ENCODE measurements at regions not wholly inside any gene's neighbourhood (a gene's known extent, or its start where the extent isn't known, plus 50 kb on each side); places are given as distances from the start of the nearest gene placed in this dataset.

DNA sequence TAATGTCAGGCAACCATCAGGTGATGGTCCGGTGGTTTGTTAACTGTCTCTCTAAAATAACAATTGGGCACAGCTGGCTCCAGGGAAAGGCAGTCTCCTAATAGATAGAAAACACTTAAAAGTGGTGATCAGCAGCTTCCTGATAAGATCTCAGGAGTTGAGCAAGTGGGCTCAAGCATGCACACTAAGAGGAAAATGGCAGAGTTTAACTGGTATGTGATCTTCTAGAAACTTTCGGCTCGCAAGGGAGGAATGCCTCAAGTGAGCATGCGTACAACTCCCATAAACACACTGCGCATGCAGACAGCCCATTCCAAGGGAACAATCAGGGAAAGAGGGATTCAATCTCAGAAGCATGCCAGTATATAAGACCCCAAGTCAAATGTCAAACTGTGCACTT, 52.2 kb upstream of the VTCN1 start:
- no peaks in the 10 kb centered on the region for H3K4me1 ChIP-seq (ENCODE audit: control insufficient read depth, insufficient read depth, low read length)
- H3K4me3 ChIP-seq (ENCODE audit: low read depth, low read length), result no peak overlapping the region
- no peaks in the 10 kb centered on the region for H3K36me3 ChIP-seq (ENCODE audit: control insufficient read depth in 2 of 2, insufficient read depth in 1 of 2, low read length in 2 of 2)
- H3K27ac ChIP-seq (ENCODE audit: extremely low read depth, low read depth, low read length), result no peak overlapping the region
- TF ChIP-seq ZNF560 (tag by site-specific recombination; IDR thresholded peaks at IDR 0.05; ENCODE audit: borderline replicate concordance) (no peak), ZNF211 (tag by site-specific recombination; IDR thresholded peaks at IDR 0.05; ENCODE audit: low read depth) (no peak), MEIS1 (CRISPR knock-in tag; IDR thresholded peaks at IDR 0.05; ENCODE audit: borderline replicate concordance) (no peak), YY2 (tag by site-specific recombination; IDR thresholded peaks at IDR 0.05) (no peak), ZNF140 (tag by site-specific recombination; IDR thresholded peaks at IDR 0.05) (no peak), ZXDB (tag by site-specific recombination; IDR thresholded peaks at IDR 0.05) (no peak), ZNF585B (tag by site-specific recombination; IDR thresholded peaks at IDR 0.05) (no peak), ZNF202 (tag by site-specific recombination; IDR thresholded peaks at IDR 0.05; ENCODE audit: borderline replicate concordance) (no peak), ZNF302 (tag by site-specific recombination; IDR thresholded peaks at IDR 0.05; ENCODE audit: low read depth) (no peak), SCRT1 (tag by site-specific recombination; IDR thresholded peaks at IDR 0.05; ENCODE audit: borderline replicate concordance) (no peak), ZNF610 (tag by site-specific recombination; IDR thresholded peaks at IDR 0.05; ENCODE audit: borderline replicate concordance) (no peak), ZNF174 (tag by site-specific recombination; IDR thresholded peaks at IDR 0.05) (no peak), ZNF677 (tag by site-specific recombination; IDR thresholded peaks at IDR 0.05) (no peak), ZNF626 (tag by site-specific recombination; IDR thresholded peaks at IDR 0.05) (no peak)
- TF ChIP-seq, protein P1, sequence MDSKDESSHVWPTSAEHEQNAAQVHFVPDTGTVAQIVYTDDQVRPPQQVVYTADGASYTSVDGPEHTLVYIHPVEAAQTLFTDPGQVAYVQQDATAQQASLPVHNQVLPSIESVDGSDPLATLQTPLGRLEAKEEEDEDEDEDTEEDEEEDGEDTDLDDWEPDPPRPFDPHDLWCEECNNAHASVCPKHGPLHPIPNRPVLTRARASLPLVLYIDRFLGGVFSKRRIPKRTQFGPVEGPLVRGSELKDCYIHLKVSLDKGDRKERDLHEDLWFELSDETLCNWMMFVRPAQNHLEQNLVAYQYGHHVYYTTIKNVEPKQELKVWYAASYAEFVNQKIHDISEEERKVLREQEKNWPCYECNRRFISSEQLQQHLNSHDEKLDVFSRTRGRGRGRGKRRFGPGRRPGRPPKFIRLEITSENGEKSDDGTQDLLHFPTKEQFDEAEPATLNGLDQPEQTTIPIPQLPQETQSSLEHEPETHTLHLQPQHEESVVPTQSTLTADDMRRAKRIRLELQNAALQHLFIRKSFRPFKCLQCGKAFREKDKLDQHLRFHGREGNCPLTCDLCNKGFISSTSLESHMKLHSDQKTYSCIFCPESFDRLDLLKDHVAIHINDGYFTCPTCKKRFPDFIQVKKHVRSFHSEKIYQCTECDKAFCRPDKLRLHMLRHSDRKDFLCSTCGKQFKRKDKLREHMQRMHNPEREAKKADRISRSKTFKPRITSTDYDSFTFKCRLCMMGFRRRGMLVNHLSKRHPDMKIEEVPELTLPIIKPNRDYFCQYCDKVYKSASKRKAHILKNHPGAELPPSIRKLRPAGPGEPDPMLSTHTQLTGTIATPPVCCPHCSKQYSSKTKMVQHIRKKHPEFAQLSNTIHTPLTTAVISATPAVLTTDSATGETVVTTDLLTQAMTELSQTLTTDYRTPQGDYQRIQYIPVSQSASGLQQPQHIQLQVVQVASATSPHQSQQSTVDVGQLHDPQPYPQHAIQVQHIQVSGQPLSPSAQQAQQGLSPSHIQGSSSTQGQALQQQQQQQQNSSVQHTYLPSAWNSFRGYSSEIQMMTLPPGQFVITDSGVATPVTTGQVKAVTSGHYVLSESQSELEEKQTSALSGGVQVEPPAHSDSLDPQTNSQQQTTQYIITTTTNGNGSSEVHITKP (tag by site-specific recombination; IDR thresholded peaks at IDR 0.05), result no peak
- TF ChIP-seq, protein P2, sequence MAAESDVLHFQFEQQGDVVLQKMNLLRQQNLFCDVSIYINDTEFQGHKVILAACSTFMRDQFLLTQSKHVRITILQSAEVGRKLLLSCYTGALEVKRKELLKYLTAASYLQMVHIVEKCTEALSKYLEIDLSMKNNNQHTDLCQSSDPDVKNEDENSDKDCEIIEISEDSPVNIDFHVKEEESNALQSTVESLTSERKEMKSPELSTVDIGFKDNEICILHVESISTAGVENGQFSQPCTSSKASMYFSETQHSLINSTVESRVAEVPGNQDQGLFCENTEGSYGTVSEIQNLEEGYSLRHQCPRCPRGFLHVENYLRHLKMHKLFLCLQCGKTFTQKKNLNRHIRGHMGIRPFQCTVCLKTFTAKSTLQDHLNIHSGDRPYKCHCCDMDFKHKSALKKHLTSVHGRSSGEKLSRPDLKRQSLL (tag by site-specific recombination; IDR thresholded peaks at IDR 0.05), result no peak
- TF ChIP-seq, protein P3, sequence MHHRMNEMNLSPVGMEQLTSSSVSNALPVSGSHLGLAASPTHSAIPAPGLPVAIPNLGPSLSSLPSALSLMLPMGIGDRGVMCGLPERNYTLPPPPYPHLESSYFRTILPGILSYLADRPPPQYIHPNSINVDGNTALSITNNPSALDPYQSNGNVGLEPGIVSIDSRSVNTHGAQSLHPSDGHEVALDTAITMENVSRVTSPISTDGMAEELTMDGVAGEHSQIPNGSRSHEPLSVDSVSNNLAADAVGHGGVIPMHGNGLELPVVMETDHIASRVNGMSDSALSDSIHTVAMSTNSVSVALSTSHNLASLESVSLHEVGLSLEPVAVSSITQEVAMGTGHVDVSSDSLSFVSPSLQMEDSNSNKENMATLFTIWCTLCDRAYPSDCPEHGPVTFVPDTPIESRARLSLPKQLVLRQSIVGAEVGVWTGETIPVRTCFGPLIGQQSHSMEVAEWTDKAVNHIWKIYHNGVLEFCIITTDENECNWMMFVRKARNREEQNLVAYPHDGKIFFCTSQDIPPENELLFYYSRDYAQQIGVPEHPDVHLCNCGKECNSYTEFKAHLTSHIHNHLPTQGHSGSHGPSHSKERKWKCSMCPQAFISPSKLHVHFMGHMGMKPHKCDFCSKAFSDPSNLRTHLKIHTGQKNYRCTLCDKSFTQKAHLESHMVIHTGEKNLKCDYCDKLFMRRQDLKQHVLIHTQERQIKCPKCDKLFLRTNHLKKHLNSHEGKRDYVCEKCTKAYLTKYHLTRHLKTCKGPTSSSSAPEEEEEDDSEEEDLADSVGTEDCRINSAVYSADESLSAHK (tag by site-specific recombination; IDR thresholded peaks at IDR 0.05), result no peak
- CTCF ChIA-PET, result interaction anchor here (0.6 to 3.0 kb wide), 2 partner anchors 10 to 22 kb away, joined by 5 to 15 read pairs; no protein-coding TSS in a partner anchor
- POLR2A ChIA-PET, result no interaction called here
- H3K9me3 ChIP-seq (ENCODE audit: control insufficient read depth, insufficient read depth, low read depth, low read length), result no peaks in the 10 kb centered on the region

DNA sequence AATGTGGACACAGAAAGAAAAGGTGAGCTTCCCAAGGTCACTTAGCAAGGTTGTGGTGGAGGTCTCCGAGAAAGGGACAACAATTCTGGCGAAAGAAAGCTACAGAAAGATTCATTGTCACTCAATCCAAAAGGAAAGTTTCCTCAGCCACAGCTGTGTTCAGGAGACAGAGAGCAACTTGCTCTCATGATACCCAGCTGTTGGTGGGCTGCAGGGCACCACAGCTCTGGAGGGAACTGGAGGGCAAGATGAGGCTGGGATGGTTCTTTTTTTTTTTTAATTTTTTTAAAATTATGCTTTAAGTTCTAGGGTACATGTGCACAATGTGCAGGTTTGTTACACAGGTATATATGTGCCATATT, 50.7 kb upstream of the VTCN1 start:
- Histone ChIP-seq H3K27ac (ENCODE audit: extremely low read depth, low read depth, low read length) (no peak overlapping the region), H3K4me3 (ENCODE audit: low read depth, low read length) (no peak overlapping the region), H3K4me1 (ENCODE audit: control insufficient read depth, insufficient read depth, low read length) (no peaks in the 10 kb centered on the region), H3K36me3 (ENCODE audit: control insufficient read depth in 2 of 2, insufficient read depth in 1 of 2, low read length in 2 of 2) (no peaks in the 10 kb centered on the region), H3K9me3 (ENCODE audit: control insufficient read depth, insufficient read depth, low read depth, low read length) (no peaks in the 10 kb centered on the region)
- ChIA-PET POLR2A (no interaction called here), CTCF (interaction anchor here (0.6 kb wide), 1 partner anchor 274 kb away, joined by 5 read pairs; no protein-coding TSS in a partner anchor)
- TF ChIP-seq ZBTB21 (tag by site-specific recombination; IDR thresholded peaks at IDR 0.05), result no peak
- no peak for TF ChIP-seq ZNF16 (tag by site-specific recombination; IDR thresholded peaks at IDR 0.05; ENCODE audit: low read depth)
- no peak for TF ChIP-seq ZNF654 (tag by site-specific recombination; IDR thresholded peaks at IDR 0.05; ENCODE audit: low read depth)
- no peak for TF ChIP-seq ZNF473 (tag by site-specific recombination; IDR thresholded peaks at IDR 0.05)
- no peak for TF ChIP-seq ZNF658 (tag by site-specific recombination; IDR thresholded peaks at IDR 0.05)
- TF ChIP-seq SETDB1 (IDR thresholded peaks at IDR 0.05; ENCODE audit: insufficient read length, low read length), result no peak
- TF ChIP-seq ZNF239 (tag by site-specific recombination; IDR thresholded peaks at IDR 0.05), result no peak
- no peak for TF ChIP-seq ZNF48 (tag by site-specific recombination; IDR thresholded peaks at IDR 0.05)
- no peak for TF ChIP-seq ZNF184 (tag by site-specific recombination; IDR thresholded peaks at IDR 0.05)
- no peak for TF ChIP-seq ZNF777 (tag by site-specific recombination; IDR thresholded peaks at IDR 0.05; ENCODE audit: borderline replicate concordance)
- no peak for TF ChIP-seq ZNF791 (tag by site-specific recombination; IDR thresholded peaks at IDR 0.05)
- TF ChIP-seq, protein P4, sequence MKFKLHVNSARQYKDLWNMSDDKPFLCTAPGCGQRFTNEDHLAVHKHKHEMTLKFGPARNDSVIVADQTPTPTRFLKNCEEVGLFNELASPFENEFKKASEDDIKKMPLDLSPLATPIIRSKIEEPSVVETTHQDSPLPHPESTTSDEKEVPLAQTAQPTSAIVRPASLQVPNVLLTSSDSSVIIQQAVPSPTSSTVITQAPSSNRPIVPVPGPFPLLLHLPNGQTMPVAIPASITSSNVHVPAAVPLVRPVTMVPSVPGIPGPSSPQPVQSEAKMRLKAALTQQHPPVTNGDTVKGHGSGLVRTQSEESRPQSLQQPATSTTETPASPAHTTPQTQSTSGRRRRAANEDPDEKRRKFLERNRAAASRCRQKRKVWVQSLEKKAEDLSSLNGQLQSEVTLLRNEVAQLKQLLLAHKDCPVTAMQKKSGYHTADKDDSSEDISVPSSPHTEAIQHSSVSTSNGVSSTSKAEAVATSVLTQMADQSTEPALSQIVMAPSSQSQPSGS (tag by site-specific recombination; IDR thresholded peaks at IDR 0.05; ENCODE audit: low read depth), result no peak
- no peak for TF ChIP-seq ZNF211 (tag by site-specific recombination; IDR thresholded peaks at IDR 0.05; ENCODE audit: low read depth)
